Fibroblast of lung (primary cell): ENCODE measurements at regions not wholly inside any gene's neighbourhood (a gene's known extent, or its start where the extent isn't known, plus 50 kb on each side); places are given as distances from the start of the nearest gene placed in this dataset.

Experiments used
- DNase-seq, 2 donors: peaks; one replicate each; pipeline versions ENCODE4 v3.0.0 to v3.0.0-alpha.2; 2010; ENCODE audit warnings: low read depth in 2 of 2
- H2AFZ ChIP-seq: 2 replicates; pipeline ENCODE4 v1.5.1; 2012; ENCODE audit warnings: low read length, control low read depth, inconsistent platforms
- H3K27ac ChIP-seq: 2 replicates; pipeline ENCODE4 v1.5.1; 2011; ENCODE audit warnings: low read length, control low read depth; ENCODE audit not compliant: insufficient read depth
- H3K27me3 ChIP-seq: 2 replicates; pipeline ENCODE4 v1.5.1; 2011; ENCODE audit warnings: mild to moderate bottlenecking, low read length; ENCODE audit not compliant: control insufficient read depth, insufficient read depth
- H3K36me3 ChIP-seq: 2 replicates; pipeline ENCODE4 v1.5.1; 2011; ENCODE audit warnings: low read length; ENCODE audit not compliant: control insufficient read depth, insufficient read depth
- H3K4me1 ChIP-seq: 2 replicates; pipeline ENCODE4 v1.5.1; 2011; ENCODE audit warnings: low read length; ENCODE audit not compliant: control insufficient read depth, insufficient read depth; ENCODE audit errors: extremely low read depth
- H3K4me2 ChIP-seq: 2 replicates; pipeline ENCODE4 v1.5.1; 2011; ENCODE audit warnings: low read length, control low read depth; ENCODE audit not compliant: insufficient read depth; ENCODE audit errors: extremely low read depth
- H3K4me3 ChIP-seq, 4 experiments: fragments of 200-600 bp in 1 of 4; sonication (generic) in 1 of 4; replicated peaks in 1 of 4; 2 replicates each; pipeline ENCODE4 v1.5.1; 2011 to 2016; ENCODE audit warnings: low read length in 4 of 4, low read depth in 3 of 4, mild to moderate bottlenecking in 3 of 4, control low read depth in 2 of 4, inconsistent platforms in 1 of 4, mixed read lengths in 1 of 4; ENCODE audit not compliant: insufficient read depth in 1 of 4; ENCODE audit errors: control extremely low read depth in 1 of 4
- H3K79me2 ChIP-seq: 2 replicates; pipeline ENCODE4 v1.5.1; 2012; ENCODE audit warnings: mild to moderate bottlenecking, low read length, inconsistent platforms; ENCODE audit not compliant: control insufficient read depth, insufficient read depth
- H3K9ac ChIP-seq: 2 replicates; pipeline ENCODE4 v1.5.1; 2011; ENCODE audit warnings: mild to moderate bottlenecking, low read length, control low read depth; ENCODE audit not compliant: insufficient read depth
- H3K9me3 ChIP-seq: 2 replicates; pipeline ENCODE4 v1.5.1; 2012; ENCODE audit warnings: low read depth, low read length; ENCODE audit not compliant: control insufficient read depth, insufficient read depth
- H4K20me1 ChIP-seq: 2 replicates; pipeline ENCODE4 v1.5.1; 2011; ENCODE audit warnings: low read length; ENCODE audit not compliant: control insufficient read depth, insufficient read depth; ENCODE audit errors: extremely low read depth
- CTCF ChIP-seq, 2 donors: IDR thresholded peaks in 1 of 2; conservative IDR thresholded peaks in 1 of 2; 1 replicate in 1 of 2; 2 replicates in 1 of 2; pipeline ENCODE4 v1.5.1; 2011 to 2012; ENCODE audit warnings: low read length in 2 of 2, control low read depth in 1 of 2, inconsistent platforms in 1 of 2, low read depth in 1 of 2, mild to moderate bottlenecking in 1 of 2
- EZH2 ChIP-seq: IDR thresholded peaks from 2 replicates; pipeline ENCODE4 v1.5.1; 2012; ENCODE audit warnings: low read length, control low read depth, mild to moderate bottlenecking; ENCODE audit errors: missing control alignments

GRCh38 chr13:60689571-60689970 is 292.6 kb downstream of the TDRD3 start:
- no peak for DNase-seq
- H3K9me3 ChIP-seq = no peaks in the 10 kb centered on the region
- no peaks in the 10 kb centered on the region for H3K4me1 ChIP-seq
- TF ChIP-seq EZH2 (no peak), CTCF (conservative IDR thresholded peaks at IDR 0.05 in 1 of 2, IDR thresholded peaks at IDR 0.05 in 1 of 2; ENCODE audit: low read depth in 1 of 2, low read length in 2 of 2) (no peak)
- no peaks in the 10 kb centered on the region for H3K27me3 ChIP-seq
- H3K79me2 ChIP-seq = no peaks in the 10 kb centered on the region
- no peaks in the 10 kb centered on the region for H4K20me1 ChIP-seq
- no peak overlapping the region for H3K4me3 ChIP-seq
- H3K4me2 ChIP-seq = no peak overlapping the region
- no peaks in the 10 kb centered on the region for H3K36me3 ChIP-seq
- no peak overlapping the region for H2AFZ ChIP-seq
- H3K27ac ChIP-seq = no peak overlapping the region
- no peak overlapping the region for H3K9ac ChIP-seq

DNA sequence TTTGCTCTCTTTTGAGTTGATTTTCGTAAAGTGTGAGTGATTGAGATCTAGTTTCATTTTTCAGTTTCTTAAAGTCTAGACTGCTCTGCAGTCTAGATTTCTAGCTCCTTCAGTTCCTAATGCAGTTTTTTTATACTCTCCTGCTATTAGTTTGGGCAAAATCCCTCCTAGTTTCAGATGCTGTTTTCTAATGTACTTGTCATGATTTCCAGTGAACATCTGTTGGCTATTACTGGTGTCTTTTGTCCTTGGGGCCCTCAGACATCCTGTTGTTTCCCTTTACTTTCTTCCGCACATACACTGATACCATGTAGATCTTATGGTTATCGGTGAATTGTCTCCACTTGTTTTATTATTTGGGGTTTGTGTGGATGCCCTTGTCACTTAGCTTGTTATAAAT is 292.1 kb downstream of the TDRD3 start:
- Histone ChIP-seq H3K27me3 (no peaks in the 10 kb centered on the region), H3K4me3 (no peak overlapping the region), H3K9me3 (no peaks in the 10 kb centered on the region), H3K79me2 (no peaks in the 10 kb centered on the region), H3K27ac (no peak overlapping the region), H3K36me3 (no peaks in the 10 kb centered on the region), H3K4me1 (no peaks in the 10 kb centered on the region), H3K9ac (no peak overlapping the region), H2AFZ (no peak overlapping the region), H3K4me2 (no peak overlapping the region), H4K20me1 (no peaks in the 10 kb centered on the region)
- no peak for DNase-seq
- TF ChIP-seq CTCF (conservative IDR thresholded peaks at IDR 0.05 in 1 of 2, IDR thresholded peaks at IDR 0.05 in 1 of 2; ENCODE audit: low read depth in 1 of 2, low read length in 2 of 2) (no peak), EZH2 (no peak)

DNA sequence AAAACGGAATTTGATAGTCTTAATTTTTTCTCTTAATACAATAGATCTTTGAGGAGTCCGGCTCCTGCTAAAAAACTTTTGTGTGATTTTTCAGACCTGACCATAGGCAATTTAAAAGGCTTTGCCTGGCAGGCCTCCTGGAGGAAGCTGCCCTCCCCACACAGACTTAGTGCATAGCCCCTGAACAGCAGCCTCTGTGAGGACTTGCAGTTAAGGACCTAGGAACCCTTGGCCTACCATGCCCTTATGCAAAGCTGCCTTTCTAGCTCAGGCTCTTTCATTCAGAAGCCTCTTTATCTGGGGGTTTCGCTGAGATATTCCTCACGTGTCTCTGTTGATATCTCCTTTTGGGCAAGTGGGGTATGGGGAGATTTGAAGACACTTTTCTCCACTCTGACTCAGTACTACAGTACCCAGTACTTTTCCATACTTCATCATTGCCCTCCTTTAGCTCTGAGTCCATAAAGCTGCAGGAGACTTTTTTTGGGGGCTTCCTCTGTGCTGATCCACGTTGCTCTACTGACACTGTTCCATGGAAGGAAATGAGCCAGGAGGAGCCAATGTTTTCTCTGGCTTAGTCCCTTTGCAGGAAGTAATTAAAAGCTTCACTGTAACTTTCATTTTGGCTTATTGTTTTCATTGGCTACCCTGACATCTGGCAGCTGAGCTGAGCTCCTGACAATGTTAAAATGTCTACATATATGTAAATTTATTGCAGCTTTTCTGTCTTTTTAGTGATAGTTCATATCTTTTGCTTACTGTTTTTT is 283.1 kb downstream of the TDRD3 start:
- Histone ChIP-seq H3K4me2 (no peak overlapping the region), H3K27ac (no peak overlapping the region), H3K79me2 (no peaks in the 10 kb centered on the region), H2AFZ (no peak overlapping the region), H3K4me3 (no peak overlapping the region), H3K9me3 (no peaks in the 10 kb centered on the region), H3K27me3 (no peaks in the 10 kb centered on the region), H3K9ac (no peak overlapping the region), H4K20me1 (no peaks in the 10 kb centered on the region), H3K36me3 (no peaks in the 10 kb centered on the region), H3K4me1 (no peaks in the 10 kb centered on the region)
- DNase-seq = no peak
- no peak for TF ChIP-seq CTCF (conservative IDR thresholded peaks at IDR 0.05 in 1 of 2, IDR thresholded peaks at IDR 0.05 in 1 of 2; ENCODE audit: low read depth in 1 of 2, low read length in 2 of 2)
- TF ChIP-seq EZH2 = no peak
